Cardiac septum (tissue), 1 donor: ENCODE measurements at regions not wholly inside any gene's neighbourhood (a gene's known extent, or its start where the extent isn't known, plus 50 kb on each side); places are given as distances from the start of the nearest gene placed in this dataset.
"Not testable (repeated sequence)": the region's sequence is repeated elsewhere in the genome, so short reads cannot be mapped to it uniquely, and the experiment has no call there.

Source experiments
- DNase-seq: peaks from one replicate; pipeline ENCODE4 v3.0.0-alpha.2; 2020; ENCODE audit warnings: low spot score
- intact Hi-C: fragments of 100-400 bp; cut with DNase I; formaldehyde crosslinking; loops from one replicate; pipeline ENCODE4 v1.14.0; 2022
- donor health status: DM: no; HTN: no; CAD: no.

DNA sequence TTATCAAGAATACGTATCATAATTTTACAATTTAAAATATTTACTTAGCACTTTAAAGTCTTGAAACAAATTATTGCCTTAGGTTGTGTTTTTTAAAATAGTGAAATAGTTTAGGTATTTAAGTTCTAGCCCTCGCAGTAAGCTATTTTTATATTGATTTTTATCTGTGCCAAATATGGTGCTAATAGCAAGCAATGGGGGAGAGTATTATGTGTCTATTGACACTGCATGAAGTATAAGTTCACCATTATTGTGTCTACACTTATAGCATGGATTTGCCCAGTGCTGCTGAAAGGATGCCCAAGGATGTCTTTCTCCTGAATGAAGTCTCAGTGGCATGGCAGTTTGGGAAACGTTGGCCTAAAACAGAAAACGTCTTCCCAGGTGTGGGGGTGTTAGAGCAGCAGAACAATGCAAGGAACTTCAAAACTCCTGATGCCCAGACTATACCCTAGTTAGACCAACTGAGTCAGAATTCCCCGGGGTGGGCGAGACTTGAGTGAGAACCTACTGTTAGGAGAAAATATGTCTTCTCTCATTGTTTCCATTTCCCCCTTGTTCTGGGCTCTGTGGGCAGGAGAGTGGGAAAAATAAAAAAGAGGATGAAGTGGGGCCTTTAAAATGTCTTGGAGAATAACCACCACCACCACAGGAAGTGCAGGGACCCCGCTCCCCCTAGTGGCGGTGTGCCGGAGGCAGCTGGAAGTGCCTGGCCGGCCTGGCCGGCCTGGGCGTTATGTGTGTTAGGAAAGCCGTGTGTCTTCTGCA lies 104.2 kb upstream of the SLC7A14 start:
- DNase-seq, result no peak

GRCh38 chr3:170689296-170689829 lies 103.5 kb upstream of the SLC7A14 start:
- intact Hi-C loops, result no loop called here

More for the DNA sequence above, 104.2 kb upstream of the SLC7A14 start:
- intact Hi-C loops, result loop anchor here (2.0 to 5.0 kb wide), 2 partner anchors 138 to 275 kb away; no protein-coding TSS in a partner anchor

DNA sequence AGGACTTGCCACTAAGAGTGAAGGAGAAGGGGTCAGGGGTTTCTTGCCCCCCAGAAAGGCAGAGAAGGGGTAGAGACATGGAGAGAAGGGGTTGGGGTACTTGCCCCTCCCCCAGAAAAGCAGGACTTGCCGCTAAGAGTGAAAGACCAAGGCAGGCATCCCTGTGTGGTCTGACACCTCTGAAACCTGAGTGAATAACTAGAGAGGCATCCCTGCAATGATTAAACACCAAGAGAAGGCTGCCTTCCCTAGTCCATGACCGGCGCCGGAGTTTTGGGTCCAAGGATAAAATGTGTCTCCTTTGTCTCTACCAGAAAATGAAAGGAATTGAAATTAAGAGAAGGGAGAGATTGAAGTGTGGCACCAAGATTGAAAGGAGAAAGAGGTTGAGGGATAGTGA lies 102.3 kb upstream of the SLC7A14 start:
- DNase-seq, intact Hi-C loops: not testable (repeated sequence)

More at GRCh38 chr3:170689296-170689829, 103.5 kb upstream of the SLC7A14 start:
- DNase-seq, result no peak

DNA sequence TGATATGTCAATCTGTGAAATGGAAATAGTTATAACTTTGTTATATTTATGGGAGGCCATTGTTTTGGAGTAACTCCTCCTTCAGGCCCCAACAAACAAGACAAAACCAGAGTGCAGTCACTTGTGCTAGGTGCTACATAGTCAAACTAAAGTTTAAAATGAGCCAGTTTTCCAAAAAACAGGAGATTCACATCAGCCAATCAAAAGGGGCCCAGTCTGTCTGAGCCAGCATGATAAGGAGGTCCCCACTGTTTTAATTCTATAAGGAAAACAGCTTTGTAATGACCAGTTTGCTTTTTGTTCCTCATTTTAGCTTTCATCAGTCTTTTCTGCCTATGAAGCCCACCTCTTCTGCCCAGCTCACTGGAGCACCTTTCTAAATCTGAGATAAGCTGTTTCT lies 94.7 kb upstream of the SLC7A14 start:
- no peak for DNase-seq
- intact Hi-C loops, result no loop called here

DNA sequence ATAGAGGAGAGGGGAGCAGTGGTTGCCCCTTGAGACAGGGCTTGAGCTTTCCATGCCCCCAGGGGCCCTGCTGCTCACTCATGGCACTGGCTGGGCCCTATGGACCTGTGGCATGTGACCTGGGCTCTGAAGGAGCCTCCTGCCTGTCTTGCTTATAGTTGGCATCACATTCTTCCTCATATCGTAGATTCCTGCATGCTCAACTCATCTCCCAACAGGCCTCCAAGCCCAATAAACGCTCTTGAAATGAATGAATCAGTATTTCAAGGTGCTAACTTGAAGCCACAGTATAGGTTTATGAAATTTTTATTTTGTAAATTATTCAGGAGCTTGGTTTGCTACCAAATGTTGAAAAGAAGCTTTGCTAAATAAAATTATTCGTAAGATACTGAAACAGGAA lies 93.3 kb upstream of the SLC7A14 start:
- intact Hi-C loops, result no loop called here
- no peak for DNase-seq

- intact Hi-C loops, result no loop called here
- DNase-seq, result no peak
These were observed 84.6 kb upstream of the SLC7A14 start for GRCh38 chr3:170670504-170670903.

DNA sequence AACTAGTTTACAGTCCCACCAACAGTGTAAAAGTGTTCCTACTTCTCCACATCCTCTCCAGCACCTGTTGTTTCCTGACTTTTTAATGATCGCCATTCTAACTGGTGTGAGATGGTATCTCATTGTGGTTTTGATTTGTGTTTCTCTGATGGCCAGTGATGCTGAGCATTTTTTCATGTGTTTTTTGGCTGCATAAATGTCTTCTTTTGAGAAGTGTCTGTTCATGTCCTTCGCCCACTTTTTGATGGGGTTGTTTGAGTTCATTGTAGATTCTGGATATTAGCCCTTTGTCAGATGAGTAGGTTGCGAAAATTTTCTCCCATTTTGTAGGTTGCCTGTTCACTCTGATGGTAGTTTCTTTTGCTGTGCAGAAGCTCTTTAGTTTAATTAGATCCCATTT lies 77.1 kb upstream of the SLC7A14 start:
- intact Hi-C loops, DNase-seq: not testable (repeated sequence)

DNA sequence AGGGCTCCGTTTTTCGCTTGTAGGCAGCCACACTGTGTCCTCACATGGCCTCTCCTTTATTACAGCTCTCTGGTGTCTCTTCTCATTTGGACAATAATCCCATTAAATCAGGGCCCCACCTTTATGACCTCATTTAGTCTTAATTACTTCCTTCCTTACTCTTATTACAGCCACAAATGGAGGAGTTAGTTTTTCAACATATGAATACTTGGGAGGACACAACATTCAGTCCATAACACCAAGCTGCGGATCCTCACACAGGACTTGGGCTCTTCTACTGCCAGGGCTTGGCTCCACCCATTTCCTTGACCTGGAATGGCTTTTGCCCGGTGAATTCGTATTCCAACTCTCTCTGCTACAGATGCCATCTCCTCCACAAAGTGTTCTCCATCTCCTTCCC lies 74.3 kb upstream of the SLC7A14 start:
- intact Hi-C loops, result no loop called here
- no peak for DNase-seq

GRCh38 chr3:170657312-170657711 lies 71.4 kb upstream of the SLC7A14 start:
- DNase-seq, result no peak
- intact Hi-C loops, result no loop called here

DNA sequence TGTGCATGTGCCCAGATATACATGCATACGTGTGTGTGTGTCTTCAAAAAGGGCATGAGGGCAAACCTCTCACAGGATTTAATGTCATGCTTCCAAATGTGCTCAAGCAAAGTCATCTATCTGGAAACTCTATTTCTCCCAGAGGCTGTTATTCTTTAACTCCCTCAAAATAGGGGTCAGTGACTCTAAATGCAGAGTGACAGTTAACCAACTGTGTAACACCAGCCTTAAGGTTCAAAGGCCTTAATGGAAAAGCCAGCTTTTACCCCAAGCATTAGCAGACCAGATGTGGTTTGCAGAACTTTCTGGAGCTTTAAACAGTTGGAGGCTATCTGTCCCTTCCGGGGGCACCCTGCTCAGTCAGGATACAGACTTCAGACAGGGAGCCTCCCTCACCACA lies 70.4 kb upstream of the SLC7A14 start:
- intact Hi-C loops, result no loop called here
- no peak for DNase-seq

DNA sequence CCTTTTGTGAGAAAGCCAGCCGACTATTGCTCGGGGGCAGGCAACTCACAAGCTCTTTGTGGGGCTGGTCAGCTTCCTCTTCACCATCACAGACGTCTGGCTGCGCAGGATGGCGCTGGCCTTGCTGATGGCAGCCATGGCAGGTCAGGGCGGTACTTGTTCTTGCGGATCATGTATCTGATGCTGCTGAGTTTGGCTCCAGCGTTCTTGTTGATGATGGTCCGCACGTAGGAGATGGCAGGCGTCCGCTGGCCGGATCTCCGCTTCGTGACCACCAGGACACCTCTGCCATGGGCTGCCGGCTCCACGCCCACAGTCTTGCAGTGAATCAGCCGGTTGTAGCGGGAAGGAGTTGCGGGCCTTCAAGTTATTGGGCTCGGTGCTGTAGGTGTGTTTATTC lies 67.9 kb upstream of the SLC7A14 start:
- intact Hi-C loops, result no loop called here

GRCh38 chr3:170651260-170651845 lies 65.5 kb upstream of the SLC7A14 start:
- DNase-seq, result no peak
- intact Hi-C loops, result no loop called here

More for the DNA sequence above, 67.9 kb upstream of the SLC7A14 start:
- no peak for DNase-seq

DNA sequence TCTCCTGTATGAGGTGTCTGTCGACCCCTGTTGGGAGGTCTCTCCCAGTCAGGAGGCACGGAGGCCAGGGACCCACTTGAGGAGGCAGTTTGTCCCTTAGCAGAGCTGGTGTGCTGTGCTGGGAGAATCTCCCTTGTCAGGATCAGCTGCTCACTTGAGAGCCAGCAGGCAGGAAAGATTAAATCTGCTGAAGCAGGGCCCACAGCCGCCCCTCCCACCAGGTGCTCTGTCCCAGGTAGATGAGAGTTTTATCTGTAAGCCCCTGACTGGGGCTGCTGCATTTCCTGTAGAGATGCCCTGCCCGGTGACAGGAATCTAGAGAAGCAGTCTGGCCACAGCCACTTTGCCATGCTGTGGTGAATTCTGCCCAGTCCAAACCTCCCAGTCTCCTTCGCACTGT lies 64.7 kb upstream of the SLC7A14 start:
- intact Hi-C loops, DNase-seq: not testable (repeated sequence)

DNA sequence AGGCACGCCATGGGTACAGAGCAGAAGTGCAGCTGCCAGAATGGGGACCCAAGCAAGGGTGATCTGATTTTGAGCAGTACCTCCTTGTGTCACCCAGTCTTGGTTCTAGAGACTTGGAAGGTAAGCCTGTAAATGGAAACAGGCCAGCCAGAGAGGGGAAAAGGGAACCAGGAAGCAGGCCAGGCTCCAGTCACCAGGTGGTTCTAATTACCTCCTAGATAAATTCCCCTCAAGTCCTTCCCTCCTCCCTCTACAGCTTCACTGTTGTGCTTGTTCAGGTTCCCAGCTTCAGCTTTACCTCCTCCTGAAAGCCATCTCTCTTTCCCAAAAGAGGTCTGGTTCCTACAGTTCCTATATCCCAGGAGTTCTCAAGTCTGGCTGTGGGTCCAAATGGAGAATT lies 58.8 kb upstream of the SLC7A14 start:
- no peak for DNase-seq
- intact Hi-C loops, result no loop called here

DNA sequence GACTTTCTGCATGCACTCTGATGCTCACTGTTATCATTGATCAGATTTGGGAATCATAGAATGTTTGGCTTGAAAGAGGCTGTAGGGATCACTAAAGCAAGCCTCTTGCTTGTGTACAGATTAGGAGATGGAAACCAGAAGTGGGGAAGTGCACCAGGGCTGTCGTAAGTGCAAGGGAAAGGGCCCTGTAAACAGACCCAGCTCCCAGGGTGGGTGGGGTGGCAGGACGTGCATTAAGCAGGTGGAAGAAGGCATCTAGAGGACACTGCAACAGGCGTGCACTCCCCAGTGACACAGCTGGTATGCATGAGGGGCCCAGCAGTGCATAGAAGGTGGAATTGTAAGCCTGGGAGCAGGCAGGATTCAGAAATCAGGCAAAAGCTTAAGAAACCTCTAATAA lies 58.0 kb upstream of the SLC7A14 start:
- intact Hi-C loops, result no loop called here
- no peak for DNase-seq

DNA sequence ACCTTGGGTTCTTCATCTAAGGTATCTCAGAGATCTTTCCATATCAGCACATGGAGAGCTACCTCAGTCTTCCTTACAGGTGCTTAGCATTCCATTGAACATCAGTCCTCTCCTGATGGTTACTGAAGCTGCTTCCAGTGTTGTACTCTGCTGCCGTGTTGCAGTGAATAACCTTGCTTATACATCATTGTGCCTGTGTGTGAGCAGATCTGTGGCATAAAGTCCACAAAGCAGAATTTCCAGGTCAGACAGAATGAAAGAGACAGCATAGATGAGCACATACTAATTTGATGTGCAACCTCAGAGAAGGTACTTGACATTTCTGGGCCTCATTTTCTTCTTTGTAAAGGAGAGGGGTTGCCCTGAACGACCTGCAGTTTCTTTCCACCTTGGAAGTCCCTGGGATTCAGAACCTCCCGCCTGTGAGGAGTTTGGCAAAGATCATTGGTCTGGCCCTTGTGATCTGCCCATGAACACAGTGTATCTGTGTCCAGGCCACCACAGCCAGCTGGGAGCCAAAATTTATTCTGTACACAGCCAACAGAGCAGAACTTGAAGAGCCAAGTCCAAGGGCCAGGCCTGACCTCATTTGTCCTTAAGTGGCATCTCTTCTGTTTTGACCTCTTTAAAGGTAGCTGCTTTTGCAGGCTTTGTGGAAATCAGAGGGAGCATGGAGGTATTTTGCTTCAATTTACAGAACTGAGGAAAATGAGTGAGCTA lies 57.2 kb upstream of the SLC7A14 start:
- intact Hi-C loops, result no loop called here
- no peak for DNase-seq

DNA sequence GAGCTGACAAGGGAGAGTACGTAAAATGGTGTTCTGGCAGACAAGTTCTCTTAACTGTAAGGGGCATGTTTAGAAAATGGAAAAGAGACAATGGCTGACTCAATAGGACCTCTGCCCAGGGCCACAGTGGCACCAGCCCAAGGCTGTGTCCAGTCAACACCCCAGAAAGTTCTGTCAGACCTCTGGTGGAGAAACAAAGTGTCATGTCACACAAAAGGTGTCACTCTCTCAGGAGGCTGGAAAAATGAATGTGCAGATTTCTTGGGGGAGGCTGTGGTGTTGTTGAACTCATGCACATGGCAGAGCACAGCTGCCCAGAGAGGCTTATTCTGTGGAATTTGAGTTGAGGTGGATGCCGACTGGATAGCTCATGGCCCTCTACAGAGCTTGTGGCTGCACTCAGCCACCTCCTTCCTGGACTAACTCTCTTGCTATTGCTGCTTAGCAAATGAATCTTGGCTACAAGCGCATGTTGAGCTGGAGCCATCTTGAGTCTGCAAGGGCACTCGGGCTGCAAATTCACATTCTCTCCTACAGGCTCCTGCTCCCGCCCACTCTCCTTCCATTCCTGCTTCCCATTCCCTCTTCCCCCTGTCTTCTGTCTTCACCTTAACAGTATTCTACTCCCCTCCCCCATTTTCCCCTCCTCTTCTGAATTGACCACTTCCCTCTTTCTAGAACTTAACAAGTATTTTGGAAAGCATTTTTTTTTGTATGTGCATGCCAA lies 55.8 kb upstream of the SLC7A14 start:
- intact Hi-C loops, result no loop called here
- DNase-seq, result no peak

- intact Hi-C loops, result no loop called here
- DNase-seq, result no peak
These were observed 54.9 kb upstream of the SLC7A14 start for GRCh38 chr3:170640737-170641171.

DNA sequence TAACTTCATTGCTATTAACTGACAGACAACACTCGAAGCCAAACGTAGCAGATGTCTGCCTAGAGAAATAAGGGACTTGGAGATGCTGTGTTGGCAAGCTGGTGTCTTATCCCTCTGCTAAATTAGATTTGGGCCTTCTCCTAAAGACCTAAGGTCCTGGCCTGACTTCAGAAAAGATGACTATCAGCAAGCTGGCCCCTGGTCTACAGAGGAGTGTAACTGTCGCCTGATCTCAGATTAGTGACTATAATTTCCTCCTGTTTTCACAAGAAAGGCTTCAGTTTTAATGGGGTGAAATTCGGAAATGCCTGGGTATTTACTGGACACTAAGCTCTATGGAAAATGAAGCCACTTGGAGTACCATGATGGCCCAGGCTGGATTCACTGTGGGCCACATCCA lies 53.1 kb upstream of the SLC7A14 start:
- DNase-seq, result no peak
- intact Hi-C loops, result no loop called here

- intact Hi-C loops, result no loop called here
- no peak for DNase-seq
These were observed 51.4 kb upstream of the SLC7A14 start for GRCh38 chr3:170637306-170637705.
